ENCODE measurements at regions not wholly inside any gene's neighbourhood (a gene's known extent, or its start where the extent isn't known, plus 50 kb on each side); places are given as distances from the start of the nearest gene placed in this dataset.
A peak's percentile ranks its signal among the peaks of the same experiment; 100 is the strongest.

DNA sequence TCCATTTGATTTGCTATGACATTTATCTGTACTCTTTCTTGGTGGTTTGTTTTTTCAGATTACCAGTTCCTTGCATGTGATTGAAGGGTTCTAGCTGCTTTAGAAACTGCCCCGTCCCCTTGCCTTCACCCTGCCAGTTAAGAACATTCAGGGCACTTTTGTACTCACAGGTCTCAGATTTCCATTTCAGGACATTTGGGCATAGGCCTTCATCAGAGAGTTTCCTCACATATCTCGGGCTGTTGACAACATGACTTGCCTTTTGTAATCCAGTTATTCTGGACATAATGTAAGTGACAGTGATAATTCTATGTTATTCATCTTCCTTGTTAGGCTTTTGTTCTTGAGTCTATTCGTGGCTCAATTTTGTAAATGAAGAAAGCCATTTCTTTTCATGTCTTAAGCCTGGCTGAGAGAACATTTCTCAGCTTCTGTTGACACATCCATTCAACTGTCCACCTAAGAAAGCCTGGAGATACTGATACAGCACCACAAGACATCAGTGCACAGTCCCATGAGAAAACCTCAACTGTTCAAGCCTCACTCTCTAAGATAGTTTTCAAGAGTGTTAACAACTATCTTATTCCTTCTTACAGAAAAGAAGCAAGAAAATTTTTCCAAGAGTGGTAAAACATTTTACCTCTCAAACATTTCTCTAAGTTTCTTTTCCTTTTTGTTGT lies 209.3 kb upstream of the SGK1 start:
- DNase-seq (ENCODE audit: low spot score), result no peak

DNA sequence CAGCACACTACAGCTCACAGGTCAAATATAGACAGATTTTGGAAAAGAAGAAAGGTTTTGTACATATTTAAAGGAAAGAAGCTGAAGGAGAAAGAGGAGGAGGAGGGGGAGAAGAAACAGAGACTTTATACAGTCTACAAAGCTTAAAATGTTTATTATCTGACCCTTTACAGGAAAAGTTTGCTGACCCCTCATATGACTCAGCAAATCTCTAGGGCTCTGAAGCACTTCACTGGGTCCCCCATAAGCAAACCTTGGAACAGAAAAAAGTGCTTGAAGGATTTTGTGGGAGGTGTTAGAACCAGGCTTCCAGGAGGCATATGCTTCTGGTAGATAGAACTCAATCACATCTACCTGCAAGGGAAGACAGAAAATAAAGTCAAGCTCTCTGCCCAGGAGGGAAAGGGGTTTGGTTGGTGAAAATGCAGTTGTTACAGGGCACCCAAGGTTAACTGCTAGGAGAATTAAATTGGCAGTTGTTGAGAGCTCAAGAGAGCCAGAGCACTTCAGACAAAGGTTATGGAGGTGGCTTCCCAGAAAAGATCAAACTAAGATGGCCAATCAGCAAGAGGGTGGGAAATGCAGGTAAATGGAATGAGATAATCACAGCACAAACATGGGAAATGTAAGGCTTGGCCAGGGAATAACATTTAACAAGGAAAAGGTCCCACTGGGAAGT lies 207.4 kb upstream of the SGK1 start:
- DNase-seq (ENCODE audit: low spot score), result no peak

DNA sequence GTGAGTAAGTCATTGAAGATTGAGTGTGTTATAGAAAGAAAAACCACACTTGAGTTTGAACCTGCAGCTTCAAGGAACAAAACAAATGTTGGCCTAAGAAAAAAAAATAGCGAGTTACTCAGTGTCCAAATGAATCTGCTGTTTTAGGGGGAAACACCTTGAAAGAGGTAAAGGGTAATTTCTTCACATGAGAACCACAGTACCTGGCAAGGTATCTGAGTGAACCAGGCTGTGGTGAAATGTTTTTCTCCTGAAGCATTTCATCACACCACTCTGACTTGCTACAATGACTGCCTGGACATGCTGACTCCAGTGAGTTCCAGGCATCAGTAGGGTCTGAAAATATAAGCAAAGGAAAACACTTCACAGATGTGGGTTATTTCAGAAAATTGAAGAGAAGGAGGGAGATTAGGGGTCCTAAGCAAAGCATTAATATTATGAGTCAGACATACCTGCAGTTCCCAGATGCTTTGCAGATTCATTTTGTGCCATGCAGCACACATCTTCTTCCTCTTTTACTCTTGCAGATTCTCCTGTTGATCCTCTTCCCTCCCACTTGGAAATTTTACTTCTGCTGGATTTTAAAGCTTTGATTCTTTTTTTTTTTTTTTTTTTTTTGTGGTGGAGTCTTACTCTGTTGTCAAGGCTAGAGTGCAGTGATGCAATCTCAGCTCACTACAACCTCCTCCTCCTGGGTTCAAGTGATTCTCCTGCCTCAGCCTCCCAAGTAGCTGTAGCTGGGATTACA lies 206.2 kb upstream of the SGK1 start:
- no peak for DNase-seq (ENCODE audit: low spot score)

DNA sequence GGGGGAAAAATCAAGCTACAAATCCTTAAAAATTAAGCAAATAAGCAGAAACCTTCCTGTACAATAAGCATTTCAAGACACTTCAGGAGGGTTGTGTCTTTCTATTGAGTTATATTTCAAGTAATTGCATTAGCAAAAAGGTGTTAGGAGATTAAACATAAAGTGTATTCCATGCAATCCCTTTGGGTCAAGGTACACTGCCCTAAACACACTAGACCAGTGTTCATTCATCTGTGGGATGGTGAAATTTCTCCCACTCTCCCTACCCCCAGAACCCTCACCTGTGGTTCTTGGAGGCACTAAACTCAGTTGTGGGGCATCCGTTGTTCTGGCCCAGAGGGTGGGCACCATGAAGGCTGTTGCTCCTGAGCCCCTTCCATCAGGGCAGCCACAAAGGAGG lies 205.1 kb upstream of the SGK1 start:
- no peak for DNase-seq (ENCODE audit: low spot score)

DNA sequence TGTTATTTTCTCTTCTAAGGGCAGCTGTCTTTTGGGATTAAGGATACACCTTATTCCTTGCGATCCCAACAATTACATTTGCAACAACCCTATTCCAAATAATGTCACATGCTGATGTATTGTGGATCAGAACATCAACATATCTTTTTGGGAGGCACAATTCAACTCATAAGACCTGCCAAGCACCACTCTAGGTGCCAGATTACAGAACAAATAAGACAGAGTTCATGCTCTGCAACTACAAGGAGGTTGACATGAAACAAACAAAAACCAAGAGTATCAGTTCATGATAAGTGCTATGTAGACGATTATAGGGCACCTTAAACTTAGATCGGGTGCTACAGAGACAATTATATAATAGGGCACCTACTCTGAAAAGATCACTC lies 203.2 kb upstream of the SGK1 start:
- no peak for DNase-seq (ENCODE audit: low spot score)

DNA sequence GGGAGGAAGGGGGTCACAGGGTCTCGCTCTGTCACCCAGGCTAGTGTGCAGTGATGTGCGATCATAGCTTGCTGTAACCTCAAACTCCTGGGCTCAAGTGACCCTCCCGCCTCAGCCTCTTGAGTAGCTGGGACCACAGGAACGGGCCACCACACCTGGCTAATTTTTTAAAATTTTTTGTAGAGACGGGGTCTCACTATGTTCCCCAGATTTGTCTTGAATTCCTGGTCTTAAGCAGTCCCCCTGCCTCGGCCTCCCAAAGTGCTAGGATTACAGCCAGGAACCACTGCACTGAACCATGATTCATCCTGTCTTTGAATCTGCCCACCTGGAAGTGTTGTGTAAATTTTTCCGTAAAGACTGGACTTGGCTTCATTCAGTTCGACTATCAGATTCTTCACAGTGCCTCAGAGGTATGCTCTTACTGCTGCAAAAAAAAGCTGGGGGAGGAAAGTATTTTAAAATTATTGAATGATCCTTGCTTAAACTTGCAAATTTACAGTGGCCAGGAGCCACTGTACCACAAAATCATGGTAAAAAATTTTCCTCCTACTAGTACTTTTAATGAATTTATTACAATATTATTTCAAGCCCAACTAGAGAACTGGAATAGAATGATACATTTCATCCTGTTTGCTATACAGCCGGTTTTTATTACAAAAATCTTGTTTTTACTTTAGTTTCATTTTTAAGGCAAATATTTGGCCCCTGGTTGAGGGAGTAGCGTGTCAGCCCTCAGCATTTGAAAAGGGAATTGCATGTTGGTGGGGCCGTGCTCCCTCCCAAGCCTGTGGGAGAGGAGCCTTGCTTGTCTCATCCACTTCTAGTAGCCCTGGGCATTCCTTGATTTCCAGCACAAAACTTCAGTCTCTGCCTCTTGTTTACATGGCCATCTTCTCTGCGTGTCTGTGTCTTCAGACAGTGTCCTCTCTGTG lies 202.5 kb upstream of the SGK1 start:
- DNase-seq (ENCODE audit: low spot score), result no peak

DNA sequence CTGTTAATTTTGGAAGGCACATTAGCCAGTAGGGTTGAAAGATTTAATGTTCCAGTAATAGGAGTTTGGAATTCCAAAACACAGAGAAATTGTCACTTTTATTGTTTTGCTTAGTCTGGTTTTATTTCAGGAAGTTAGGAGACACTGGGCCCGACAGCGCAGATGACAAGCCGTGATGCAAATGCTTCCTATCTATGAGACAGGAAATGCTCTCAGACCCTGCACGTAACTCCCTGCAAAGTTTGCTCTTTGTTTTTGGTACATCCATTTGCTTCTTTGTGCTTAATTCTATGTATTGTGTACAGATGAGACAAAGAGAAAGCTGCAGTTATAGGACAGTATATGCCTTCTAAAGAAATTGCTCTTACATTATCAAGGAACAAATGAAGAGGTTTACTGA lies 201.6 kb upstream of the SGK1 start:
- DNase-seq (ENCODE audit: low spot score), result peak; percentile 72

DNA sequence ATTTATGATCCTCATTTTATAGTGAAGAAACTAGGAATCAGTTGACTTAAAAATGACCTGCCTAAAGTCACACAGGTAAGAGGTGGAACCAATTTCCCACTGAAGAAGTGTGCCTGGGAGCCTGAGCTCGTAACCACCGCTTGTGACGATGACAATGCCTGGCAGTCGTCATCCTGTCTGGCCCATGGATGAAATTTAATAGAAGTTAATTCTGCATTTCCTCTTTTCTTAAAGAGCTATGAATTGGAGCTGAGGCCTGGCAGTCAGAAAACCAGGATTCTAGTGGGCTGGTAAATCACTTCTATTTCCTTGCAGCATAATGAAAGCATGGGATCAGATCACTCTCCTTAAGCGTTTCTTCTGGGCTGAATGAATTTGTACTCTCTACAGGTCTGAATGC lies 200.0 kb upstream of the SGK1 start:
- DNase-seq (ENCODE audit: low spot score), result no peak

DNA sequence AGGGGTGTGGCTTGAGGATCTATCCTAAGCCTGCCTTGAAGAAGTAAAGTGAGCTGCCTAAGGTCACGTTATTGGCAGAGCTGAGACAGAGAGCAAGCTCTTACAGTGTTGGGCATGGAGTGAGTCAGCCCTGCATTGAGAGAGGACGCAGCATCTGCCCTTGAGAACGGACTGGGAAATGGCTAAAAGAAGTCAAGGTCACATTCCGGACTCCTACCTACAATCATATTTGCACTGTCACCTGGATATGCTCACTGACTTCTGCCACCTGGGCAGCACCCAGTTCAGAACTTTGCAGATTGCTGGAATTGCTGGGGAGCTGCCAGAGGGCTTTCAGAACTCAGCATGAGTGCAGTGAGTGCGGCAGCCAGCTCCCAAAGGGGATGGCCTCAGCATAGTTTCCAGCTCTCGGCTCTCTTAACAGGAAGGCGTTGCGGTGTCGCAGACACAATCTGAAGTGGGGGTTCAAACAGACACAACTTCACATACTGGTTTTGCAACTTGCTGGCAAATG lies 199.3 kb upstream of the SGK1 start:
- DNase-seq (ENCODE audit: low spot score), result peak; percentile 66

DNA sequence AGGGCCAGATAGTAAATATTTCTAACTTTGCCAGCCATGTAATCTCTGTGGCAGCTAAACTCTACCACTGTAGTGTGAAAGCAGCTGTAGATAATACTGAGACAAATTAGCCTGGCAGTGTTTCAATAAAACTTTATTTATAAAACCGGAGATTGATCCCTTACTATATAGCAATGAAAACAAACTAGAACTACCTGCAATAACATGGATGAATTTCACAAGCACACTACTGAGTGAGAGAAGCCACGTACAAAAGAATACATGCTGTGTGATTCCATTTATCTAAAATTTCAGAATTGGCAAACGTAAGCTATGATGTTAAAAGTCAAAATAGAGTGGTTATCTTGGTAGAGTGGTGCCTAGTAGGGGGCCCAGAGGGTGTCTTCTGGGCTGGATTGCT lies 198.7 kb upstream of the SGK1 start:
- DNase-seq (ENCODE audit: low spot score), result no peak

DNA sequence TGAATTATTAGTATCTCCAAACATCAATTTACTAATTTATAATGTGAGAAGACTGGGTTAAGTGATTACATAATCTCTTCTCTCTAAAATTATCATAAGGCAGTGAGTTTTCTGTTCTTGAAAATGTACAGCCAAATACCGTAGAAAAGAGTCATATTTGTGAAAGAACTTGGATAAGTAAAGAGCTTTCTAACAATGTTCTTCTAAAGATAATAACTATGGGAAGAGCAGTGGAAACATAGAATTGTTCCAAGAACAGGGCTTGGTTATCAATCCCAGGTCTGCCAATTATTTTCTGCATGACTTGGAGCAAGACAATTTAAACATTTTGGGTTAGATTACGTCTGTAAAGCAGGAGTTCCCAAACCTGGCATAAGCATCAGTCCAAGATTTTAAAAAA lies 198.1 kb upstream of the SGK1 start:
- DNase-seq (ENCODE audit: low spot score), result no peak

DNA sequence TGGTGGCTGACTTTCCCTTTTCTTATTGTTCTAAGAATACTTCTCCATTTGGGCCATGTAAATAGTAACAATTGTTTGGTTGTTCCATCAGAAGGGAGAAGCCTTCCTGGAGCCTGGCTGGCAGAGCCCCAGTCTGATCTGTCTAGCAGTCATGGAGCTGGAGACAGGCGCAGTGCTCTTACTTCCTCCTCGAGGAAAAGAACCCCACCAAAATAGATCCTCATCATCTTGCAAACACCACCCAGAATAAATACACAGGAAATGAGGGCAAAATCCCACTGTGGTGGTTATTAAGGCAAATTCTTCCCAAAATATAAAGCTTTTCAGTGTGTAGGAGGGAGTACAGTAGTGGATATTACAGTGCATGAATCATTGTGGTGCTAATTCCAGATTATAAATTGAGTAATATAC lies 195.1 kb upstream of the SGK1 start:
- DNase-seq (ENCODE audit: low spot score), result peak; percentile 82

DNA sequence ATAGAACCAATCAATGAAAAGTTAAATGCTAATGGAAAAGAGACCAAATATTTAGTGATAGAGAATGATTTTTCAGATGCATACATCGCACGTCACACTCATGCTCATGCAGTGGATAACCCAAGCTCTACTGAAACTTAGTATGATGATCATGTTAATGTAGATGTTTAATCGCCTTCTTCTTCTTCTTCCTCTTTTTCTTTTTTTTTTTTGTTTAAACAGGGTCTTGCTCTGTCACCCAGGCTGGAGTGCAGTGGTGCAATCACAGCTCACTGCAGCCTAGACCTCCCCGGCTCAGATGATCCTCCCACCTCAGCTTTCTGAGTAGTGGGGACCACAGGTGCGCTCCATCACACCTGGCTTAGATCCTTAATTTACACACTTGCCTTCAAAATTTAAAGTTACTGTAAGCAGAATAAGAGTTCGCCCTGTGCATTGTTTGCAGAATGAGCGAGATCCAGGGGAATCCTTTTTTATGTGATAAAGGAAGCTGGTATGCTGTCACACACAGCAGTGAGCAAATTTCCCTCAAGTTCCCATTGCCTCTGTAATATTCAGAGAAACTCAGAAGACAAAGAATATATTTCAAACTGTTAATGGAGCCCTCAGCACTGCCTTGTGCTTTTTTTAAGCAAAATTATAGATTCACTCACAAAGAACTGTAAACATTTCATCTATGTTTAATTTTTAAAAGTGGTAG lies 194.2 kb upstream of the SGK1 start:
- no peak for DNase-seq (ENCODE audit: low spot score)

DNA sequence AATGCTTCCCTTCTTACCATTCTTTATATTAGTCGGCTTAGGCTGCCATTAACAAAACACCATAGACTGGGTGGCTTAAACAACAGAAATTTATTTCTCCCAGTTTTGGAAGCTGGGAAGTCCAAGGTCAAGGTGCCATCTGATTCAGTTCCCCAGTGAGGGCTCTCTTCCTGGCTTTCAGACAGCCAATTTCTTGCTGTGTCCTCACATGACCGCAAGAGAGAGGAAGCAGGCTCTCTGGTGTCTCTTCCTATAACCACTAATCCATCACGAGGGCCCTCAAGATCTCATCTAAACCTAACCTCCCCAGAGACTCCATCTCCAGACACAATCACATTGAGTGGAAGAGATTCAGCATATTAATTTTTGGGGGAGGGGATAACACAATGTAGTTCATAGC lies 193.0 kb upstream of the SGK1 start:
- peak; percentile 52 for DNase-seq (ENCODE audit: low spot score)

DNA sequence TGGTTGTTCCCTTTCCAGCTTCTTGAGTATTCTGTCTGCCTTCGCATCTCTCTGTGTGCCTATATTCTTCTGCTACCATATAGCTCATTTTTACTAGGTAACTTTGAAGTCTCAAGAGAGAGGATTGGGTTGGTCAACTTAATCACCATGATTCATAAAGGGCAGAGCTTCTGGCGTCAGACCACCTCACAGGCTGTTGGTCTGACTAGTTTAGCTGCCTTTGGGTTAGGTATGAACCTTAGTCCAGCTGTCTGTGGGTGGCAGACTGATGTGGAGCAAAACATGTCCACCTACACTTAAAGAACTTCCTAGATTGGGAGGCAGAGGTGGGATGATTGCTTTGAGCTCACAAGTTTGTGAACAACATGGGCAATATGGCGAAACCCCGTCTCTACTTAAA lies 192.2 kb upstream of the SGK1 start:
- DNase-seq (ENCODE audit: low spot score), result no peak

DNA sequence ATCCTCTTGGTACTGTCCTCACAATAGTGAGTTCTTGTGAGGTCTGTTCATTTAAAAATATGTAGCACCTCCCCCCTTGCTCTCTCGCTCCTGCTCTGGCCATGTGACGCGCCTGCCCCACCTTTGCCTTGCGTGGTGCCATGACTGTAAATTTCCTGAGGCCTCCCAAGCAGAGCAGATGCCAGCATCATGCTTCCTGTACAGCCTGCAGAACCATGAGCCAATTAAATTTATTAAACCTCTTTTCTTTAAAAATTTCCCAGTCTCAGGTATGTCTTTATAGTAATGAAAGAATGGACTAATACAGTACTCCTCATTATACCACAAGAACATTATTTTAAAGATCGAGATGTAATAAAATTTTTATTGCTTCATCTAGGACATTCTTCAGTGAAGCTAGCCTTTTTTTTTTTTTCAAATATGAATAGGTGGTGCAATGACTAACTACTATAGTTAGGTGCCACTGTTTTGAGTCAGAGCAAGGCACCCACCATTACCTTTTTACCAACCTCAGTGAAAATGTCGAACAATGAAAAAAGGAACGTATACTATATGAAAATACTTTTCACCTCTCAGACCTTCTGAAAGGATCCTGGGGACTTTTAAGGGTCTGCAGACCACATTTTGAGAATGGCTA lies 191.1 kb upstream of the SGK1 start:
- no peak for DNase-seq (ENCODE audit: low spot score)

DNA sequence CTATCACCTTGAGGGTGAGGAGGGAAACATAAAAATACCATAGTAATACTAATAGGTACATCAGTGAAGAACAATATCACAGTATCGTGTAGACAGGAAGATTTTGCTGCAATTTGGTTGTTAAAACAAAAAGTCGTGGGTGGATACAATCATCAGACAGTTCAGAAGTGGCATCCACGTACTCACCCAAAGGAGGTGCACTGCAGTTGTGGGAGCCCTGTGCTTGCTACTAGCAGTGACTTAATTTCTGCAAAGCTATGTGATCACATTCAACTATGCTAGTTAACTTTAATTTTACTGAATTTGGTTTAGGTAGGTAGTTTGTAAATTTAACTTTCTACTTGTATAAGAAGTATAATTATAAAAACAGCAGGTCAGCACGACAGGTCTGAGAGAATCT lies 188.2 kb upstream of the SGK1 start:
- DNase-seq (ENCODE audit: low spot score), result no peak

DNA sequence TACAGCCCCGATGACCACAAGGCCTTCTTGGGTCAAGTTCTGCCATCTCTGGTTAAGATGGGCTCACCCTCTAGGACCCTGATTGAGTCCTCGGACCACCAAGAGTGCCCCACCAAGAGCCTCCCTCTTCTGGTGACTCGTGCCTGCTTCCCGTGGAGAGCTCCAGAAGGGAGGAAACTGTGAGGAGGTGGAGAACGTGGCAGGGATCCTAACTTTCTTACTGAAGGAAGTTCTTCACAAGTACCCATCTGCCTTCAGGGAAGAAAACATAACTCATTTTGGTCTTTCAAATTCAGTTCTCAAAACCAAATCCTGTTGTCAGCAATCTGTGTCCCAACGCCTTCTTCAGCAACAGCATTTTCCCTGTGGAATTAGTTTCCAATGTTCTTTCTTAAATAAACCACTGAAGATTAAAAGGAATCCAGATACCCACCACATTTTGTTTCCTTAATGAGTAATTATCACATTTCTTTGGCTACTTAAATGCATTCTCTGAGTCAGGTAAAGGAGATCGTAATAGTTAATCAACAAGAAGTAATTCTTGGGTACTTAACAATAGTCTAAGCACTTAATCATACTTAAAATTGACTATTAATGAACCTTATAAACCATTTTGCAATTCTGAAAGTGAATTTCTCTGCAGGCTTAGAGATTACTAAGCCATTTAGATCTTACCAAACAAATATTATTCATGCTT lies 185.8 kb upstream of the SGK1 start:
- DNase-seq (ENCODE audit: low spot score), result peak; percentile 48

DNA sequence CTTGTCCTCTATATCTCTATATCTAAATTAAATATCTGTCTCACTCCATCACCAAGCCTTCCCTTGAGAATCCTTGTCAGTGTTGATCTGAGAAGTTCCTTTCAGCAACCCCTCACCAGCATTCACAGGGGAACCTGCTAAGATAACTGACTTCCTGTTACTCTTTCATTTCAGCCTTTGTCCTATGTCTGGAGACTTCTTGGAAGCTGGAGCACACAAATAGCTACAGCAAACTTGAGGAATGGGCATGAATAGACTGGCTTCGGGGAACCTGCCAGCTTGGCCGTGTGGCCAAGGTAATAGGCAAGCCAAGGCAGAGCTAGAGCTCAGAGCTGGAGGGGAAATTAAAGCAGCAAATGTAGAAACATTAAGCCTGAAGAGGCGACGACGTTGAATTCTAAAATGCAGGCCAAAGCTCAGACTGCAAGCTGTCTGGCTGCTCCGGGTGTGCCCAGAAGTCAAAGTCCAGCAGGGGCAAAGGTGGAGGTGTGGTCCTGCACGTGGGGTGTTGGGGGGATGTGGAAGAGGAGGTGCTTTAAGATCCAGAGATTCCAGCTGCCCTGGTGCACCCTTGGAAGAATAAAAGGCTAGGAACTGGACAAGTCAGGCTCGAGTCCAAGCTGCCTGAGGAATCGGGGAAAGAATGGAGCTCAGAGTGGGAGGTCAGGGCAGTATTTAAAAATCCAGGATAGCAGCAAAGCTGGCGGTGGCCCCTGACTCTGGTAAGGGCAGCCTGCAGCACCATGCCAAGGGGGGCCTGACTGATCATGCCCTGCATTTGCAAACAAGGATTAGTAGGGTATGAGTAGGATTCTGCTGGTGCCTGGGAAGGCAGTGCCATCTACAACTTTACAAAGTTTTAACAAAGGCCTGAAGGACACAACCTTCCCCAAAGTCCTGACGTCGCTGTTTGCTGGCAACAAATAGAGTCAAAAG lies 185.0 kb upstream of the SGK1 start:
- DNase-seq (ENCODE audit: low spot score), result peak; percentile 64
